Hepatocyte (in vitro differentiated cells): ENCODE measurements at regions not wholly inside any gene's neighbourhood (a gene's known extent, or its start where the extent isn't known, plus 50 kb on each side); places are given as distances from the start of the nearest gene placed in this dataset.

ENCODE experiments used
- DNase-seq: peaks from one replicate; pipeline ENCODE4 v3.0.0-alpha.2; 2016; ENCODE audit warnings: low spot score
- H2AFZ ChIP-seq: fragments of 200-600 bp; sonication (generic); 2 replicates; pipeline ENCODE4 v1.6.0; 2016; ENCODE audit warnings: antibody characterized with exemption, mild to moderate bottlenecking
- H3K27ac ChIP-seq: fragments of 200-600 bp; sonication (generic); 2 replicates; pipeline ENCODE4 v1.5.1; 2016; ENCODE audit warnings: mild to moderate bottlenecking
- H3K27me3 ChIP-seq: fragments of 200-600 bp; sonication (generic); 2 replicates; pipeline ENCODE4 v1.6.1; 2016
- H3K36me3 ChIP-seq: fragments of 200-600 bp; sonication (generic); replicated peaks from 2 replicates; pipeline ENCODE4 v1.5.1; 2016; ENCODE audit warnings: low read depth; ENCODE audit not compliant: insufficient read depth
- H3K4me1 ChIP-seq: fragments of 200-600 bp; sonication (generic); 2 replicates; pipeline ENCODE4 v1.5.1; 2016; ENCODE audit warnings: mild to moderate bottlenecking, moderate library complexity; ENCODE audit not compliant: insufficient read depth
- H3K4me2 ChIP-seq: fragments of 200-600 bp; sonication (generic); 2 replicates; pipeline ENCODE4 v1.6.0; 2016
- H3K4me3 ChIP-seq: fragments of 200-600 bp; sonication (generic); 2 replicates; pipeline ENCODE4 v1.5.1; 2016; ENCODE audit warnings: mild to moderate bottlenecking
- H3K79me2 ChIP-seq: fragments of 200-600 bp; sonication (generic); 2 replicates; pipeline ENCODE4 v1.6.0; 2017; ENCODE audit warnings: mild to moderate bottlenecking
- H3K9me2 ChIP-seq: fragments of 200-600 bp; sonication (generic); replicated peaks from 2 replicates; pipeline ENCODE4 v1.6.0; 2017; ENCODE audit warnings: mild to moderate bottlenecking; ENCODE audit not compliant: insufficient read depth
- H3K9me3 ChIP-seq: fragments of 200-600 bp; sonication (generic); 2 replicates; pipeline ENCODE4 v1.5.1; 2016; ENCODE audit warnings: low read depth, mild to moderate bottlenecking
- H4K20me1 ChIP-seq: fragments of 200-600 bp; sonication (generic); 2 replicates; pipeline ENCODE4 v1.6.0; 2016; ENCODE audit warnings: mild to moderate bottlenecking; ENCODE audit not compliant: insufficient read depth, poor library complexity, severe bottlenecking
- EZH2 ChIP-seq: fragments of 200-600 bp; sonication (generic); IDR thresholded peaks from 2 replicates; pipeline ENCODE4 v1.6.1; 2016; ENCODE audit warnings: antibody characterized with exemption, mild to moderate bottlenecking, borderline replicate concordance
- EZH2phosphoT487 ChIP-seq: fragments of 200-600 bp; sonication (generic); IDR thresholded peaks from one replicate; pipeline ENCODE4 v1.6.1; 2018; ENCODE audit warnings: antibody characterized with exemption, mild to moderate bottlenecking, low read depth, moderate library complexity; ENCODE audit not compliant: unreplicated experiment, severe bottlenecking
- WGBS: methylation state at CpG from one replicate; pipeline ENCODE4 v1.1.6; 2016; ENCODE audit warnings: low lambda C conversion rate; ENCODE audit errors: missing lambda C conversion rate; 5-methylcytosine and 5-hydroxymethylcytosine counted together
- TF ChIP-seq, protein P1 (sequence below): fragments of 200-600 bp; sonication (generic); IDR thresholded peaks from 2 replicates; pipeline ENCODE4 v1.5.1; 2016; ENCODE audit warnings: antibody characterized with exemption, mild to moderate bottlenecking; ENCODE audit not compliant: poor library complexity

DNA sequence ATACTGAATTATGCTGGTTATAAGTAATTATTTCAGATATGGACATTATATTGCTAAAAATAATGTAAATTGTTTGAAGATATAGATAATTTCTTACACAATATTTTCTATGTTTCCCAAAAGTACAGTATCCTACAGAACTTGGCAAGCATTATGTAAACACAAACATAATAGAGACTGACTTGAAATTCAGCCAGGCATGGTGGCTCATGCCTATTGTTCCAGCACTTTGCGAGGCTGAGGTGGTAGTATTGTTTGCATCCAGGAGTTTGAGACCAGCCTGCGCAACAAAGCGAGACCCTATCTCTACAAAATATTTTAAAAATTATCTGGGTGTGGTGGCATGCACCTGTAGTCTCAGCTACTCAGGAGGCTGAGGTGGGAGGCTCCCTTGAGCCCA lies 1300.5 kb upstream of the DDX18 start:
- Histone ChIP-seq H3K4me2 (no peak overlapping the region), H3K27me3 (no peaks in the 10 kb centered on the region), H2AFZ (no peak overlapping the region), H3K4me3 (no peak overlapping the region), H3K36me3 (no peaks in the 10 kb centered on the region), H3K4me1 (no peaks in the 10 kb centered on the region), H3K27ac (no peak overlapping the region), H3K9me3 (no peaks in the 10 kb centered on the region), H3K9me2 (no peaks in the 10 kb centered on the region), H4K20me1 (no peaks in the 10 kb centered on the region), H3K79me2 (no peaks in the 10 kb centered on the region)
- no peak for DNase-seq
- 91% methylated on average over 3 of the region's 3 CpGs for WGBS
- TF ChIP-seq EZH2 (no peak), EZH2phosphoT487 (no peak)
- TF ChIP-seq, protein P1, sequence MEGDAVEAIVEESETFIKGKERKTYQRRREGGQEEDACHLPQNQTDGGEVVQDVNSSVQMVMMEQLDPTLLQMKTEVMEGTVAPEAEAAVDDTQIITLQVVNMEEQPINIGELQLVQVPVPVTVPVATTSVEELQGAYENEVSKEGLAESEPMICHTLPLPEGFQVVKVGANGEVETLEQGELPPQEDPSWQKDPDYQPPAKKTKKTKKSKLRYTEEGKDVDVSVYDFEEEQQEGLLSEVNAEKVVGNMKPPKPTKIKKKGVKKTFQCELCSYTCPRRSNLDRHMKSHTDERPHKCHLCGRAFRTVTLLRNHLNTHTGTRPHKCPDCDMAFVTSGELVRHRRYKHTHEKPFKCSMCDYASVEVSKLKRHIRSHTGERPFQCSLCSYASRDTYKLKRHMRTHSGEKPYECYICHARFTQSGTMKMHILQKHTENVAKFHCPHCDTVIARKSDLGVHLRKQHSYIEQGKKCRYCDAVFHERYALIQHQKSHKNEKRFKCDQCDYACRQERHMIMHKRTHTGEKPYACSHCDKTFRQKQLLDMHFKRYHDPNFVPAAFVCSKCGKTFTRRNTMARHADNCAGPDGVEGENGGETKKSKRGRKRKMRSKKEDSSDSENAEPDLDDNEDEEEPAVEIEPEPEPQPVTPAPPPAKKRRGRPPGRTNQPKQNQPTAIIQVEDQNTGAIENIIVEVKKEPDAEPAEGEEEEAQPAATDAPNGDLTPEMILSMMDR = no peak

DNA sequence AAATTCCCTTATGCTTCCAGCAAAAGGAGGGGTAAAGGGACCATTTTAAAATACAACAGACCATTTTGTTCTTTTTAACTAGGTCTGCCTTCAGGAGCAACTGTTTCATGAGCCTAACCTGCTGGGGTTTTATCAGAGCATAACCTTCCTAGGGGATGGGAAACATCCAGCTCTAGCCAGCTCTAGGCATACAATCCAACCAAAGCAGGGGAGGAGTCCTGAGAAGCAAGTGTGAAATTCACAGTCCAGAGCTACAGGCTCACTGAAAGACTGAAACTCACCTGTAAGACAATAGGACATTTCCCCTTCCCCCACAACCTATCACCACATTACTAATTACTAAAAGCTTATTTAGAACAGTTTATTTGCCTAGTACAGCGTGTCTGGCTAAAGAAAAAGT lies 1296.6 kb upstream of the DDX18 start:
- H3K79me2 ChIP-seq = no peaks in the 10 kb centered on the region
- no peaks in the 10 kb centered on the region for H3K4me1 ChIP-seq
- 74% methylated on average over 1 of the region's 1 CpG for WGBS
- TF ChIP-seq EZH2 (no peak), EZH2phosphoT487 (no peak)
- TF ChIP-seq, protein P1 = no peak
- no peaks in the 10 kb centered on the region for H3K9me2 ChIP-seq
- H3K36me3 ChIP-seq = no peaks in the 10 kb centered on the region
- no peaks in the 10 kb centered on the region for H3K9me3 ChIP-seq
- no peaks in the 10 kb centered on the region for H3K27me3 ChIP-seq
- H3K4me3 ChIP-seq = no peak overlapping the region
- no peak for DNase-seq
- no peaks in the 10 kb centered on the region for H4K20me1 ChIP-seq
- no peak overlapping the region for H3K27ac ChIP-seq
- no peak overlapping the region for H2AFZ ChIP-seq
- H3K4me2 ChIP-seq = no peak overlapping the region

DNA sequence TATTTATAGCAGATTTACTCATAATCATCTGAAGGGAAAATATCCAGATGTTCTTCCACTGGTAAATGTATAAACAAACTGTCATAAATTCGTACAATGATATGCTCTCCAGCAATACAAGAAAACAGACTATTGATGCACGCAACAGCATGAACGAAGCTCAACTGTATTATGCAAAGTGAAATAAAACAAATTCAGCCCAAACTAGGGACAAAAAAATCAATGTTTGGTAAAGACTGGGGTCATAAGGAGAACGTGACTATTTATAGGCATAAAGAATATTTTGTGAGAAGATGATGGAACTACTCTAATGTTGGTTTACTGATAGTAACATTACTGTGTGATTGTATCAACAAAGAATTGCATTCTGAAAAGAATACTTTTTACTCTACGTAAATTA lies 1276.7 kb upstream of the DDX18 start:
- H3K27ac ChIP-seq = no peak overlapping the region
- H3K27me3 ChIP-seq = no peaks in the 10 kb centered on the region
- no peaks in the 10 kb centered on the region for H3K79me2 ChIP-seq
- H3K4me1 ChIP-seq = no peaks in the 10 kb centered on the region
- H3K9me3 ChIP-seq = no peaks in the 10 kb centered on the region
- no peak overlapping the region for H2AFZ ChIP-seq
- no peaks in the 10 kb centered on the region for H3K36me3 ChIP-seq
- H3K4me2 ChIP-seq = no peak overlapping the region
- H3K4me3 ChIP-seq = no peak overlapping the region
- TF ChIP-seq, protein P1 = no peak
- TF ChIP-seq EZH2 (no peak), EZH2phosphoT487 (no peak)
- WGBS = 84% methylated on average over 5 of the region's 5 CpGs
- no peak for DNase-seq
- H4K20me1 ChIP-seq = no peaks in the 10 kb centered on the region
- H3K9me2 ChIP-seq = no peaks in the 10 kb centered on the region
